ENCODE measurements at regions not wholly inside any gene's neighbourhood (a gene's known extent, or its start where the extent isn't known, plus 50 kb on each side); places are given as distances from the start of the nearest gene placed in this dataset.

DNA sequence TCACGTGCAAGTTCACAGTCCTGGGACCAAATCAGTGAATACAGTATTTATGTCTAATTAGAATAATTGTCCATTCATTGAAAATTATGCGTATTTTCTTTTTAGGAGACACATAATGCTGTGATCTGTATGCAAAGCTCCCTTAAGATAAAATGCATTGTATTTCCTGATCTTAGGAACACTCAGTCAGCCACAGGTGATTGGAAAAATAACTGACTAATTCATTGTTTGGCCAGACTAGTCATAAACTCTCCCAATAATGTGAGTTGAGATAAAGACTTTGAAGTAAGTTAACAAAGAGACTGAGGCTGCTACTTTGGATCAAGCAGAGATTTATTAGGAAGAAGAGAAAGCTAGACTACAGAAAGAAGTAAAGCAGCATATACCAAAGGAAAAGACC lies 182.2 kb downstream of the GNAI1 start:
- TF ChIP-seq POLR2AphosphoS5 (IDR thresholded peaks at IDR 0.05; ENCODE audit: low read depth), result no peak
- no peak for TF ChIP-seq EZH2phosphoT487 (IDR thresholded peaks at IDR 0.05; ENCODE audit: unreplicated experiment)
- TF ChIP-seq, protein P1, sequence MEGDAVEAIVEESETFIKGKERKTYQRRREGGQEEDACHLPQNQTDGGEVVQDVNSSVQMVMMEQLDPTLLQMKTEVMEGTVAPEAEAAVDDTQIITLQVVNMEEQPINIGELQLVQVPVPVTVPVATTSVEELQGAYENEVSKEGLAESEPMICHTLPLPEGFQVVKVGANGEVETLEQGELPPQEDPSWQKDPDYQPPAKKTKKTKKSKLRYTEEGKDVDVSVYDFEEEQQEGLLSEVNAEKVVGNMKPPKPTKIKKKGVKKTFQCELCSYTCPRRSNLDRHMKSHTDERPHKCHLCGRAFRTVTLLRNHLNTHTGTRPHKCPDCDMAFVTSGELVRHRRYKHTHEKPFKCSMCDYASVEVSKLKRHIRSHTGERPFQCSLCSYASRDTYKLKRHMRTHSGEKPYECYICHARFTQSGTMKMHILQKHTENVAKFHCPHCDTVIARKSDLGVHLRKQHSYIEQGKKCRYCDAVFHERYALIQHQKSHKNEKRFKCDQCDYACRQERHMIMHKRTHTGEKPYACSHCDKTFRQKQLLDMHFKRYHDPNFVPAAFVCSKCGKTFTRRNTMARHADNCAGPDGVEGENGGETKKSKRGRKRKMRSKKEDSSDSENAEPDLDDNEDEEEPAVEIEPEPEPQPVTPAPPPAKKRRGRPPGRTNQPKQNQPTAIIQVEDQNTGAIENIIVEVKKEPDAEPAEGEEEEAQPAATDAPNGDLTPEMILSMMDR (conservative IDR thresholded peaks at IDR 0.05; ENCODE audit: low read depth in 2 of 2), result no peak
- no peak for TF ChIP-seq CREB1 (CRISPR knock-in tag; IDR thresholded peaks at IDR 0.05; ENCODE audit: low read depth)
- no peak for TF ChIP-seq NANOG (IDR thresholded peaks at IDR 0.05; ENCODE audit: borderline replicate concordance)
- TF ChIP-seq EZH2 (IDR thresholded peaks at IDR 0.05; ENCODE audit: low read depth, unreplicated experiment), result no peak
- TF ChIP-seq ZNF114 (CRISPR knock-in tag; IDR thresholded peaks at IDR 0.05), result no peak

Data from GM23338 (cell line).